H1 (cell line): ENCODE measurements at regions not wholly inside any gene's neighbourhood (a gene's known extent, or its start where the extent isn't known, plus 50 kb on each side); places are given as distances from the start of the nearest gene placed in this dataset.

Source experiments
- CTCF ChIA-PET: fragments of 300-600 bp; sonication (Branson Sonifier 250); formaldehyde crosslinking; loops from one replicate; lab custom pipeline; 2021; ENCODE audit not compliant: partially characterized antibody; lab: Charles Lee
- POLR2A ChIA-PET: fragments of 300-600 bp; sonication (Branson Sonifier 250); formaldehyde crosslinking; loops from one replicate; lab custom pipeline; 2021; ENCODE audit warnings: inconsistent platforms; ENCODE audit not compliant: partially characterized antibody; lab: Charles Lee
- DNase-seq, 2 experiments: peaks; one replicate each; pipeline versions ENCODE4 v3.0.0 to v3.0.0-alpha.2; 2010 to 2022; ENCODE audit warnings: low spot score in 2 of 2, low read depth in 1 of 2, mixed read lengths in 1 of 2
- FAIRE-seq: peaks from 2 replicates; lab custom pipeline; 2011; peaks lifted over from hg19 to GRCh38; lab: Jason Lieb, UNC
- H2AFZ ChIP-seq: 2 replicates; pipeline ENCODE4 v1.8.1; 2012; ENCODE audit warnings: low read length, inconsistent platforms
- H2AK5ac ChIP-seq: 2 replicates; pipeline ENCODE4 v1.6.1; 2013; ENCODE audit warnings: low read depth, low read length
- H2BK120ac ChIP-seq: replicated peaks from 2 replicates; pipeline ENCODE3; 2013; ENCODE audit warnings: low read depth, low read length, inconsistent platforms
- H2BK12ac ChIP-seq: 2 replicates; pipeline ENCODE4 v1.6.1; 2013; ENCODE audit warnings: low read depth, low read length
- H2BK15ac ChIP-seq: 2 replicates; pipeline ENCODE4 v1.6.1; 2013; ENCODE audit warnings: low read length
- H2BK20ac ChIP-seq: 2 replicates; pipeline ENCODE4 v1.6.1; 2013; ENCODE audit warnings: low read length
- H2BK5ac ChIP-seq: 2 replicates; pipeline ENCODE4 v1.6.1; 2013; ENCODE audit warnings: low read depth, low read length
- H3K14ac ChIP-seq: 2 replicates; pipeline ENCODE4 v1.6.1; 2013; ENCODE audit warnings: inconsistent platforms; ENCODE audit not compliant: insufficient read length
- H3K18ac ChIP-seq: 2 replicates; pipeline ENCODE4 v1.6.1; 2013; ENCODE audit warnings: low read length; ENCODE audit errors: extremely low read depth
- H3K23ac ChIP-seq: 2 replicates; pipeline ENCODE4 v1.6.1; 2013; ENCODE audit warnings: inconsistent platforms; ENCODE audit not compliant: insufficient read length
- H3K23me2 ChIP-seq: 2 replicates; pipeline ENCODE4 v1.6.1; 2013; ENCODE audit warnings: low read depth, low read length
- H3K27ac ChIP-seq: 2 replicates; pipeline ENCODE4 v1.6.1; 2011; ENCODE audit warnings: low read depth, low read length, inconsistent platforms
- H3K27me3 ChIP-seq, 4 experiments: replicated peaks in 1 of 4; 1 replicate in 1 of 4; 2 replicates in 3 of 4; pipeline versions ENCODE4 v1.6.1 to v1.8.1; 2011 to 2013; ENCODE audit warnings: low read length in 3 of 4, mild to moderate bottlenecking in 3 of 4, inconsistent platforms in 2 of 4, mixed read lengths in 2 of 4, moderate library complexity in 1 of 4; ENCODE audit not compliant: control insufficient read depth in 3 of 4, insufficient read depth in 3 of 4; ENCODE audit errors: extremely low read depth in 1 of 4
- H3K36me3 ChIP-seq, 4 experiments: 2 replicates each; pipeline versions ENCODE4 v1.6.1 to v1.8.1; 2011 to 2013; ENCODE audit warnings: mild to moderate bottlenecking in 4 of 4, low read length in 3 of 4, moderate library complexity in 2 of 4, control low read depth in 1 of 4, inconsistent platforms in 1 of 4; ENCODE audit not compliant: insufficient read depth in 4 of 4, control insufficient read depth in 2 of 4
- H3K4ac ChIP-seq: replicated peaks from 2 replicates; pipeline ENCODE3; 2013; ENCODE audit warnings: low read length, low read depth, mixed read lengths, inconsistent platforms; ENCODE audit not compliant: insufficient read length
- H3K4me1 ChIP-seq, 4 experiments: replicated peaks in 1 of 4; 1 replicate in 1 of 4; 2 replicates in 3 of 4; pipeline versions ENCODE4 v1.6.1 to v1.8.1; 2011 to 2013; ENCODE audit warnings: low read length in 3 of 4, inconsistent platforms in 2 of 4, mixed read lengths in 1 of 4; ENCODE audit not compliant: insufficient read depth in 4 of 4, control insufficient read depth in 3 of 4
- H3K4me2 ChIP-seq, 2 experiments: 2 replicates each; pipeline versions ENCODE4 v1.6.1 to v1.8.1; 2011 to 2013; ENCODE audit warnings: low read depth in 2 of 2, low read length in 2 of 2, control low read depth in 1 of 2, inconsistent platforms in 1 of 2, mild to moderate bottlenecking in 1 of 2; ENCODE audit not compliant: insufficient read depth in 1 of 2
- H3K4me3 ChIP-seq, 4 experiments: fragments of 200-600, 300-600 bp in 1 of 4; sonication (generic), shearing (Covaris generic), sonication (Bioruptor Twin) in 1 of 4; 2 replicates each; pipeline versions ENCODE4 v1.5.1 to v1.8.1; 2011 to 2016; ENCODE audit warnings: low read length in 4 of 4, low read depth in 3 of 4, control low read depth in 2 of 4, inconsistent platforms in 2 of 4, mild to moderate bottlenecking in 2 of 4, mixed read lengths in 1 of 4, moderate library complexity in 1 of 4; ENCODE audit not compliant: insufficient read depth in 2 of 4; ENCODE audit errors: extremely low read depth in 1 of 4
- H3K56ac ChIP-seq: replicated peaks from 2 replicates; pipeline ENCODE3; 2013; ENCODE audit warnings: low read depth, mild to moderate bottlenecking, mixed read lengths, low read length, inconsistent platforms; ENCODE audit not compliant: insufficient read length
- H3K79me1 ChIP-seq: 2 replicates; pipeline ENCODE4 v1.6.1; 2013; ENCODE audit warnings: low read depth, low read length, control low read depth
- H3K79me2 ChIP-seq, 2 experiments: 2 replicates each; pipeline versions ENCODE4 v1.6.1 to v1.8.1; 2012 to 2013; ENCODE audit warnings: low read length in 2 of 2, mild to moderate bottlenecking in 2 of 2, inconsistent platforms in 1 of 2; ENCODE audit not compliant: insufficient read depth in 2 of 2, control insufficient read depth in 1 of 2
- H3K9ac ChIP-seq, 4 experiments: replicated peaks in 1 of 4; 1 replicate in 1 of 4; 2 replicates in 3 of 4; pipeline versions ENCODE4 v1.6.1 to v1.8.1; 2011 to 2013; ENCODE audit warnings: low read depth in 3 of 4, low read length in 3 of 4, control low read depth in 2 of 4, mild to moderate bottlenecking in 2 of 4, moderate library complexity in 2 of 4, inconsistent platforms in 1 of 4; ENCODE audit errors: extremely low read depth in 1 of 4
- H3K9me3 ChIP-seq, 2 experiments: 2 replicates each; pipeline versions ENCODE4 v1.6.1 to v1.8.1; 2012 to 2013; ENCODE audit warnings: mild to moderate bottlenecking in 2 of 2, moderate library complexity in 2 of 2, control low read depth in 1 of 2, inconsistent platforms in 1 of 2, low read depth in 1 of 2, low read length in 1 of 2, mixed read lengths in 1 of 2; ENCODE audit not compliant: insufficient read depth in 2 of 2
- H4K20me1 ChIP-seq, 2 experiments: replicated peaks in 1 of 2; 2 replicates each; pipeline versions ENCODE3 to v1.8.1; 2011 to 2013; ENCODE audit warnings: inconsistent platforms in 2 of 2, low read length in 2 of 2, mild to moderate bottlenecking in 1 of 2; ENCODE audit not compliant: insufficient read depth in 2 of 2, control insufficient read depth in 1 of 2
- H4K5ac ChIP-seq: 2 replicates; pipeline ENCODE4 v1.6.1; 2013; ENCODE audit warnings: low read length, low read depth, mixed read lengths, inconsistent platforms; ENCODE audit not compliant: insufficient read length
- H4K8ac ChIP-seq: 2 replicates; pipeline ENCODE4 v1.8.0; 2013; ENCODE audit warnings: mild to moderate bottlenecking, moderate library complexity, low read length, inconsistent platforms; ENCODE audit not compliant: insufficient read depth; ENCODE audit errors: extremely low read depth
- H4K91ac ChIP-seq: replicated peaks from 2 replicates; pipeline ENCODE3; 2013; ENCODE audit warnings: low read length, mixed read lengths, inconsistent platforms; ENCODE audit not compliant: insufficient read length
- CREB1 ChIP-seq: IDR thresholded peaks from 2 replicates; pipeline ENCODE4 v1.6.1; 2012; ENCODE audit warnings: inconsistent platforms
- GABPA ChIP-seq: IDR thresholded peaks from 2 replicates; pipeline ENCODE4 v1.6.1; 2011; ENCODE audit warnings: mild to moderate bottlenecking, low read length, moderate library complexity, borderline replicate concordance; ENCODE audit not compliant: insufficient read depth
- MAFK ChIP-seq: IDR thresholded peaks from 2 replicates; pipeline ENCODE4 v1.6.1; 2012; ENCODE audit warnings: low read depth, mild to moderate bottlenecking, improper control_type of control experiment, low read length
- SIN3A ChIP-seq, 2 experiments: IDR thresholded peaks in 1 of 2; conservative IDR thresholded peaks in 1 of 2; 2 replicates each; pipeline ENCODE4 v1.6.1; 2011 to 2012; ENCODE audit warnings: low read length in 2 of 2, improper control_type of control experiment in 1 of 2, low read depth in 1 of 2, mild to moderate bottlenecking in 1 of 2
- SIX5 ChIP-seq: IDR thresholded peaks from 2 replicates; pipeline ENCODE4 v1.6.1; 2011; ENCODE audit warnings: mild to moderate bottlenecking, low read depth, low read length
- TAF7 ChIP-seq: optimal IDR thresholded peaks from 2 replicates; pipeline ENCODE3; 2011; ENCODE audit warnings: low read depth, mild to moderate bottlenecking, inconsistent platforms, low read length, moderate library complexity, borderline replicate concordance
- WGBS, 2 experiments: shearing (Covaris generic) in 1 of 2; methylation state at CpG; one replicate each; pipeline versions ENCODE4 v1.1.6 to v1.1.7; 2013 to 2015; ENCODE audit warnings: low lambda C conversion rate in 2 of 2, mixed read lengths in 2 of 2, inconsistent platforms in 1 of 2, low coverage in 1 of 2, missing lambda C conversion rate in 1 of 2; ENCODE audit not compliant: insufficient replicate concordance in 2 of 2, insufficient coverage in 1 of 2, insufficient read length in 1 of 2; ENCODE audit errors: extremely low coverage in 1 of 2, missing lambda C conversion rate in 1 of 2; 5-methylcytosine and 5-hydroxymethylcytosine counted together

GRCh38 chr2:66839551-66840320, 404.8 kb downstream of the MEIS1 start:
- Histone ChIP-seq H3K36me3 (no peaks in the 10 kb centered on the region), H3K4me3 (no peak overlapping the region), H3K27me3 (no peaks in the 10 kb centered on the region), H3K23me2 (no peaks in the 10 kb centered on the region), H3K4ac (no peak overlapping the region), H4K8ac (no peak overlapping the region), H4K20me1 (no peaks in the 10 kb centered on the region), H4K5ac (no peak overlapping the region), H3K79me2 (no peaks in the 10 kb centered on the region), H3K9ac (no peak overlapping the region), H2AK5ac (no peak overlapping the region), H3K4me2 (no peak overlapping the region), H3K23ac (no peak overlapping the region), H3K79me1 (no peaks in the 10 kb centered on the region), H2BK120ac (no peak overlapping the region), H2BK20ac (no peak overlapping the region), H3K56ac (no peak overlapping the region), H3K27ac (no peak overlapping the region), H4K91ac (no peak overlapping the region), H3K9me3 (no peaks in the 10 kb centered on the region), H3K18ac (no peak overlapping the region), H3K14ac (no peak overlapping the region), H2BK15ac (no peak overlapping the region), H2AFZ (no peak overlapping the region), H2BK5ac (no peak overlapping the region), H3K4me1 (no peaks in the 10 kb centered on the region), H2BK12ac (no peak overlapping the region)
- 90% methylated on average over 4 of the region's 4 CpGs; no CpG with 5 or more reads in 1 of the 2 experiments for WGBS, 2 experiments
- CTCF ChIA-PET, result interaction anchor here (1.2 kb wide), 1 partner anchor 14 kb away, joined by 3 read pairs; no protein-coding TSS in a partner anchor
- no peak for FAIRE-seq
- no peak for DNase-seq
- POLR2A ChIA-PET, result no interaction called here
- no peak for TF ChIP-seq MAFK
- no peak for TF ChIP-seq SIN3A (conservative IDR thresholded peaks at IDR 0.05 in 1 of 2, IDR thresholded peaks at IDR 0.05 in 1 of 2; ENCODE audit: low read depth in 1 of 2, low read length in 2 of 2)
- no peak for TF ChIP-seq TAF7
- no peak for TF ChIP-seq GABPA
- no peak for TF ChIP-seq SIX5
- TF ChIP-seq CREB1, result no peak
